Stimulated activated naive B cell treated with anti-CD40 and anti-IgM and Interleukin-4, amounts not matched to agents 10 μg/mL and 1 μg/mL and 100 μg/mL, for 72 hours (primary cell): ENCODE measurements at regions not wholly inside any gene's neighbourhood (a gene's known extent, or its start where the extent isn't known, plus 50 kb on each side); places are given as distances from the start of the nearest gene placed in this dataset.

ENCODE experiments used
- ATAC-seq, 2 donors: fragments of 150-1000 bp; cut with Tn5 transposase; replicated peaks; 2 replicates each; pipeline ENCODE4 v1.10.0; 2021; ENCODE audit warnings: moderate library complexity in 1 of 2
- DNase-seq: peaks from one replicate; pipeline ENCODE4 v3.0.0; 2021
- H3K27ac Mint-ChIP-seq: one replicate; pipeline ENCODE4 v1.8.0; 2022; ENCODE audit warnings: mild to moderate bottlenecking, mixed read lengths
- H3K27me3 Mint-ChIP-seq, 2 donors: one replicate each; pipeline ENCODE4 v1.8.0; 2022; ENCODE audit warnings: mixed read lengths in 2 of 2
- H3K36me3 Mint-ChIP-seq, 2 donors: one replicate each; pipeline ENCODE4 v1.8.0; 2022; ENCODE audit warnings: mixed read lengths in 2 of 2, mild to moderate bottlenecking in 1 of 2
- H3K4me1 Mint-ChIP-seq, 2 donors: one replicate each; pipeline ENCODE4 v1.8.0; 2022; ENCODE audit warnings: mixed read lengths in 2 of 2, mild to moderate bottlenecking in 1 of 2
- H3K4me3 Mint-ChIP-seq, 2 donors: one replicate each; pipeline ENCODE4 v1.8.0; 2022; ENCODE audit warnings: mild to moderate bottlenecking in 2 of 2, mixed read lengths in 2 of 2, moderate library complexity in 1 of 2
- H3K9me3 Mint-ChIP-seq, 2 donors: one replicate each; pipeline ENCODE4 v1.8.0; 2022; ENCODE audit warnings: mixed read lengths in 2 of 2, mild to moderate bottlenecking in 1 of 2

GRCh38 chr14:38794677-38795076 lies 308.4 kb downstream of the SEC23A start:
- Mint-ChIP-seq H3K36me3 (no peaks in the 10 kb centered on the region), H3K27me3 (no peaks in the 10 kb centered on the region), H3K4me3 (no peak overlapping the region), H3K4me1 (no peaks in the 10 kb centered on the region), H3K27ac (no peak overlapping the region), H3K9me3 (peaks cover 0 to 4% of the 10 kb centered on the region in 2 donors)
- ATAC-seq: no peak
- DNase-seq: no peak

- no peak for ATAC-seq
- no peak for DNase-seq
- Mint-ChIP-seq H3K36me3 (no peaks in the 10 kb centered on the region), H3K4me3 (no peak overlapping the region), H3K27ac (no peak overlapping the region), H3K4me1 (no peaks in the 10 kb centered on the region), H3K27me3 (no peaks in the 10 kb centered on the region), H3K9me3 (no peaks in the 10 kb centered on the region)
Measured at GRCh38 chr14:38791862-38792261, 311.2 kb downstream of the SEC23A start.

DNA sequence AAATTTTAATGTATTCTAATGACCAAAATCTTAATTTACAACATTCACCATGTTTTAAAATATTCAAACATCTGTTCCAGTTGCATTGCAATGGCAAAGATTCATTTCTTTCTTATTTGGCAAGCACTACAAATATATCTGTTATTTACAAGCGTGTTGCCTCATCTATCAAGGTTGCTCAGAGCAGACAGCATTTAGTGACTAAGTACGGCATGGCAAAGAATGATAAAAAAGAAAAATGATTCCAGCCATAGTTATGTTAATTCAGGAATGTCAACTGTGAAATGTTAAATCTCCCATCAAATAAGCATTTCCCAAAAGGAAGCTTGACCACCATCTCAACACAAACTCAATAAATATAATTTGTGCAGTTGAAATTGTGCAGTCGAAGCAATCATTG lies 312.1 kb downstream of the SEC23A start:
- Mint-ChIP-seq H3K4me1 (no peaks in the 10 kb centered on the region), H3K4me3 (no peak overlapping the region), H3K27me3 (no peaks in the 10 kb centered on the region), H3K36me3 (no peaks in the 10 kb centered on the region), H3K27ac (no peak overlapping the region), H3K9me3 (no peaks in the 10 kb centered on the region)
- no peak for DNase-seq
- ATAC-seq: no peak

DNA sequence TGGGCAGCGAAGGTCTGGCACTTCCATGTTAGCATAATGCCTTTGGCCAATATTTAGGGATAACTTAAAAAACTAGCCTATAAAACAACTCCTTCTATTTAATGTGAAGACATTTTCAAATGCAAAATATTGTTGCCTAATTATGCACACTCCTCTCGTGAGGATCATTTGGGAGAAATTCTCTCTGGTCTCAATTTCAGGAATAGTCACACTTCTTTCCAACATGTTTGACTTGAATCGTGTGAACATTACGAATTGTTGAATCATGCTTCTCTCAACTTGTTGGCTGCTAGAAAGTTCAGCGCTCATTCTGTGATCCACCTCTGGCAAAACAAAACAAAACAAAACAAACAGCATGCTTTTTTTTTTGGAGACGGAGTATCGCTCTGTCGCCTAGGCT lies 313.2 kb downstream of the SEC23A start:
- Mint-ChIP-seq H3K4me1 (no peaks in the 10 kb centered on the region), H3K36me3 (no peaks in the 10 kb centered on the region), H3K27ac (no peak overlapping the region), H3K9me3 (no peaks in the 10 kb centered on the region), H3K4me3 (no peak overlapping the region), H3K27me3 (no peaks in the 10 kb centered on the region)
- no peak for DNase-seq
- ATAC-seq: no peak

GRCh38 chr14:38788060-38788459 lies 315.0 kb downstream of the SEC23A start:
- DNase-seq (no peak), ATAC-seq (no peak)
- Mint-ChIP-seq H3K9me3 (no peaks in the 10 kb centered on the region), H3K4me1 (no peaks in the 10 kb centered on the region), H3K4me3 (no peak overlapping the region), H3K27ac (no peak overlapping the region), H3K36me3 (no peaks in the 10 kb centered on the region), H3K27me3 (no peaks in the 10 kb centered on the region)

DNA sequence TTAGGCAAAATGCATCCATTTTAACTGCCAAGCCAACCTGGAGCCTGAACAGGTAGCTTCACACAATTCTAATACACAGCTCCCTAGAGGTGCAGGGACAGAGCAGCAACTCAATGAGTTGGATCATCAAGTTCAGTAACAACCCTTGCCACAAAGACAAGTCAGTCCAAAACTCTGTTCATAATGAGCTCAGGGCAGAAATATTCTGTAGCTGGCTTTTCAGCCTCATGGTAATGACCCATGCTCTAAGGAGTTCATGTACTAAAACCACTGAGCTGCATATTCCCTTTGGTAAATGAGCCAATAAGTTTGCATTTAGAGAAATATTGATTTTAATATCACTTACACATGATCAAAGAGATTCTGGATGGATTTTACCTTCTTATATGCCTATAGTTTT lies 316.1 kb downstream of the SEC23A start:
- DNase-seq (no peak), ATAC-seq (no peak)
- H3K27ac Mint-ChIP-seq: no peak overlapping the region
- no peaks in the 10 kb centered on the region for H3K4me1 Mint-ChIP-seq
- no peaks in the 10 kb centered on the region for H3K9me3 Mint-ChIP-seq
- H3K27me3 Mint-ChIP-seq: no peaks in the 10 kb centered on the region
- H3K36me3 Mint-ChIP-seq: no peaks in the 10 kb centered on the region
- H3K4me3 Mint-ChIP-seq: no peak overlapping the region

DNA sequence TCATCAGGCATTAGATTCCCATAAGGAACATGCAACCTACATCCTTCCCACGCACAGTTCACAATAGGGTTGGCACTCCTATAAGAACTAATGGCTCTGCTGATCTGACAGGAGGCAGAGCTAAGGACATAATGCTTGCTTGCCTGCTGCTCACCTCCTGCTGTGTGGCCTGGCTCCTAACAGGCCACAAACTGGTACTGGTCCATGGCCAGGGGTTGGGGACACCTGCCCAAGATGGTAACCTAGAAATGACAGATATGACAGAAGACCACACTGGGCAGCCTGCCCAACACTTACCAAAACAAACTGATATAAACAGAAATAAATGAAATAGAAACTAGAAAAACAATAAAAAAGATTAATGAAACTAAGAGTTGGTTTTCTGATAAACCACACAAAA lies 325.6 kb downstream of the SEC23A start:
- Mint-ChIP-seq H3K4me3 (no peak overlapping the region), H3K27me3 (no peaks in the 10 kb centered on the region), H3K4me1 (no peaks in the 10 kb centered on the region), H3K27ac (no peak overlapping the region), H3K36me3 (no peaks in the 10 kb centered on the region), H3K9me3 (no peaks in the 10 kb centered on the region)
- ATAC-seq (no peak), DNase-seq (no peak)

DNA sequence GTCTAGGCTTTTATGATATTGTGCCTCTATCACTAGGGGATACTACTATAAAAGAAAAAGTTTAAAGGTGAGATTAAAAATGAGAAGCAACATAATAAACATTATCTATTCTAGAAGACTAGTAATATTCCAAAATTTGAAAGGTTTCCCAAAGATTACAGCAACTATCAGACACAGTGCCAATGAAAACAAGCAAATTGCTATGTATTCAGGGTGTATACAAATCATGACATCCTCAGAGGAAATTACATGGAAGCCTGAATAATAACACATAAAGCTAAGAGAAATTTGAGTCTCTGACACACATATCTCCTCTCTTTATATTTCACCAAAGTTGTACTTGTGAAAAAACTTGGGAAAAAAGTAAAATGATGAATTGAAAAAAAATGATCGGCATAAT lies 327.0 kb downstream of the SEC23A start:
- no peaks in the 10 kb centered on the region for H3K27me3 Mint-ChIP-seq
- no peak overlapping the region for H3K4me3 Mint-ChIP-seq
- no peaks in the 10 kb centered on the region for H3K9me3 Mint-ChIP-seq
- H3K36me3 Mint-ChIP-seq: no peaks in the 10 kb centered on the region
- DNase-seq (no peak), ATAC-seq (no peak)
- H3K4me1 Mint-ChIP-seq: no peaks in the 10 kb centered on the region
- no peak overlapping the region for H3K27ac Mint-ChIP-seq

GRCh38 chr14:38774162-38774561 lies 328.9 kb downstream of the SEC23A start:
- Mint-ChIP-seq H3K4me1 (no peaks in the 10 kb centered on the region), H3K27me3 (no peaks in the 10 kb centered on the region), H3K36me3 (no peaks in the 10 kb centered on the region), H3K9me3 (no peaks in the 10 kb centered on the region), H3K27ac (no peak overlapping the region), H3K4me3 (no peak overlapping the region)
- DNase-seq: no peak
- no peak for ATAC-seq

- ATAC-seq (no peak), DNase-seq (no peak)
- Mint-ChIP-seq H3K9me3 (peaks cover under 1 to 1% of the 10 kb centered on the region in 2 donors), H3K27me3 (no peaks in the 10 kb centered on the region), H3K36me3 (no peaks in the 10 kb centered on the region), H3K4me3 (no peak overlapping the region), H3K27ac (no peak overlapping the region), H3K4me1 (no peaks in the 10 kb centered on the region)
Measured at GRCh38 chr14:38770251-38770650, 332.8 kb downstream of the SEC23A start.

DNA sequence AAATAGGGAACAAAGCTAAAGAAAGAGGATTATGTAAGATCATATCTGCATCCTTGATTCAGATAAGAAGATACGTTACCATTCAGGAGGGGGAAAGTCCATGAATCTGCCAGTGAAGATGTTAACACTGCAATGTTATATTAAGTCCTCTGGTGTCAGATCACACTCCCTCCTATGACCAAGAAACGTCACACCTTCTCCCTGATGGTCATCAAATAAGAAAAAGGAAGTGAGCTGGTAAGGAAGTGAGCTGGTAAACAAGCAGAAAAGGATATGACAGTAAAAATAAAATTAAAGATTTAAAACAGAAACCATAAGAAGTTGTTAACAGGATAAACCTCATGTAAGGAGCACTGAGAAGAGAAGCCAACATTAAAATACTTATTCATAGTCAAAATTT lies 340.2 kb downstream of the SEC23A start:
- Mint-ChIP-seq H3K4me1 (no peaks in the 10 kb centered on the region), H3K36me3 (no peaks in the 10 kb centered on the region), H3K27me3 (no peaks in the 10 kb centered on the region), H3K9me3 (peaks cover 4% of the 10 kb centered on the region in 2 donors), H3K27ac (no peak overlapping the region), H3K4me3 (no peak overlapping the region)
- no peak for DNase-seq
- ATAC-seq: no peak

DNA sequence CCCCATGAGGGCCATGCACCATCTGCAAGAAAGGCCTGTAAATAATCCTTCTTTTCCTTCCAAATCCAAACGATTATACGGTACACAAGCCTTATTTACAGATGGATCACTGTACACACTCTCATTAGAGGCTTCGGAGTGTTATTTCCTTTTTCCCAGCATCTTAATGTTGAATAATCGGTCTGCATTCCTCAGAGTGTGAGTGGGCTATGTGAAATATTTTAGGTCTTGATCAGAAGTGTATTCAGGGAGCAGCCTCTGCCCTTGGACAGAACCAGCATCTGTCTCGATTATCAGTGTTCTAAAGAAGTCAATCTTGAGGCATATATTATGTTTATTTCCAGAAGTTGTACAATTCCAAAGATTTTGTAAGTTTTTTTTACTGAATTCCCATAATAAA lies 340.6 kb downstream of the SEC23A start:
- no peaks in the 10 kb centered on the region for H3K4me1 Mint-ChIP-seq
- ATAC-seq: no peak
- no peak for DNase-seq
- no peaks in the 10 kb centered on the region for H3K36me3 Mint-ChIP-seq
- H3K27ac Mint-ChIP-seq: no peak overlapping the region
- H3K4me3 Mint-ChIP-seq: no peak overlapping the region
- H3K27me3 Mint-ChIP-seq: no peaks in the 10 kb centered on the region
- H3K9me3 Mint-ChIP-seq: peaks cover 4% of the 10 kb centered on the region in 2 donors

DNA sequence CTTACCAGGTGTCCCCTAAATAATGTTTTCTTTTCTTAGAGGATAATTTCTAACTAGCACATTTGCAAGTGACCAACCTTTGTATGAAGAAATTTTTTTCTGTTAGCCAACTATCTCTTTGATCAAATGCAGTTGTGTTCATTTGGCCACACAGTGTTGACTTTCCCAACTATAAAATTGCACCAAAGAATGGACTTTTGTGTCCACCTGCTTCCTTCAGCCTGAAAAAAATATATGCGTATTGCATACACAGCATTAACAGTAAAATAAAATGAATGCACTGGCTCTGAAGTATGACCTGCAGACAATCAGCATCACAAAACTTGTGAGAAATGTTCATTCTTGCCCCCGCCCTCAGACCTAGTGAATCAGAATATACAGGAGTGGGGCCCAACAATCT lies 342.0 kb downstream of the SEC23A start:
- Mint-ChIP-seq H3K27ac (no peak overlapping the region), H3K4me1 (no peaks in the 10 kb centered on the region), H3K36me3 (no peaks in the 10 kb centered on the region), H3K27me3 (no peaks in the 10 kb centered on the region), H3K4me3 (no peak overlapping the region), H3K9me3 (peaks cover 2 to 4% of the 10 kb centered on the region in 2 donors)
- ATAC-seq (no peak), DNase-seq (no peak)

DNA sequence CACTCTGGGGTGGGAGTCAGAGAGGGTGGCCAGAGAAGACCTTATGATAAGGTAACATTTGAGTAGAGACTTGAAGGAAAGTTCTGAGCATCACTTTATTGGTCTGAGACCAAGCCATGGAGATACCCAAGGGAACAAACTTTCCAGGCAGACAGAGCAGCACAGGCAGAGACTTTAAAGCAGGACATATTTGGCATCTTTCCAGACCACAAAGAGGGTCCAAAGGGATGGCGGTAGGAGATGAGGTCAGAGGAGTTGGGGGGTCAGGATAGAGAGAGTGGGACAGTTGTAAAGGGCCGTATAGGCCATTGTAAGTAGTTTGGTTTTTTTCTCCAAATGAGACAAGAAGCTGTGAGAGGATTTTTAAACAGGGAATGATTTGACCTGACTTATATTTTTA lies 344.4 kb downstream of the SEC23A start:
- H3K9me3 Mint-ChIP-seq: peaks cover 0 to 5% of the 10 kb centered on the region in 2 donors
- DNase-seq (no peak), ATAC-seq (no peak)
- no peaks in the 10 kb centered on the region for H3K27me3 Mint-ChIP-seq
- H3K36me3 Mint-ChIP-seq: no peaks in the 10 kb centered on the region
- H3K27ac Mint-ChIP-seq: no peak overlapping the region
- H3K4me3 Mint-ChIP-seq: no peak overlapping the region
- H3K4me1 Mint-ChIP-seq: no peaks in the 10 kb centered on the region

DNA sequence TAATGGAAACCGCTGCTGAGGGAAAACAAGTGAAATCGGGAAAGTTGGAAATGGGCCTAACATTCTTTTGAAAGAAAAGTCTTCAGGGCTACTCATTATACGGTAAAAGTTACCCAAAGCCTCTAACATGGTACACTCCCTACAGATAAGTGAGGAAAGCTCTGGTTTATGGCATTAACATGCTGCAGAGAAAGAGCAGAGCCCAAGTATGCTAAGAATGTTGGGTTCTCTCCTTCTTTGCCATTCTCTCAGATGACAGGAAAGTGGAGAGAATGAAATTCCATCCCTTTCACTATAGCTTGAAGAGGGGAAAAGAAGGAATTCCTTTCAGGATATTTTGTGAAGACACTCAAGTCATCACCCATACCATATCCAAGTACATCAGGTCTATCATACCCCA lies 348.0 kb downstream of the SEC23A start:
- no peak overlapping the region for H3K4me3 Mint-ChIP-seq
- no peaks in the 10 kb centered on the region for H3K4me1 Mint-ChIP-seq
- ATAC-seq (no peak), DNase-seq (no peak)
- peaks cover 0 to 5% of the 10 kb centered on the region in 2 donors for H3K9me3 Mint-ChIP-seq
- H3K27me3 Mint-ChIP-seq: no peaks in the 10 kb centered on the region
- H3K27ac Mint-ChIP-seq: no peak overlapping the region
- H3K36me3 Mint-ChIP-seq: no peaks in the 10 kb centered on the region

- no peaks in the 10 kb centered on the region for H3K4me1 Mint-ChIP-seq
- no peak overlapping the region for H3K4me3 Mint-ChIP-seq
- no peaks in the 10 kb centered on the region for H3K36me3 Mint-ChIP-seq
- H3K27me3 Mint-ChIP-seq: no peaks in the 10 kb centered on the region
- H3K27ac Mint-ChIP-seq: no peak overlapping the region
- no peak for DNase-seq
- ATAC-seq: no peak
- peaks cover 0 to 5% of the 10 kb centered on the region in 2 donors for H3K9me3 Mint-ChIP-seq
Measured at GRCh38 chr14:38752750-38753149, 350.3 kb downstream of the SEC23A start.
